ENCODE measurements at regions not wholly inside any gene's neighbourhood (a gene's known extent, or its start where the extent isn't known, plus 50 kb on each side); places are given as distances from the start of the nearest gene placed in this dataset.

DNA sequence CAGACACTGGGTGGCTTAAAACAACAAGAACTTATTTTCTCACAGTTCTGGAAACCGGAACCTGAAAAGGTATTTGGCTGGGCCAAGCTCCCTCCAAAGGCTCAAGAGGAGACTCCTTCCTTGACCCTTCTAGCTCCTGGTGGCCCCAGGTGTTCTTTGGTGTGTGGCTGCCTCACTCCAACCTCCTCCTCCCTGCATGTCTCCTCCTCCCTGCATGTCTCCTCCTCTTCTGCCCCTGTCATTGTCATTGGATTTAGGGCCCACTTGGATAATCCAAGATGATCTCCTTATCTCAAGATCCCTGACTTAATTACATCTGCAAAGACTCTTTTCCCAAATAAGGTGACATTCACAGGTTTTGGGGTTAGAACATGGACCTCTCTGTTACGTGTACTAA, 69.8 kb upstream of the MFGE8 start:
- TF ChIP-seq GTF2A2 (tag; IDR thresholded peaks at IDR 0.05) (no peak), TEAD2 (tag; IDR thresholded peaks at IDR 0.05) (no peak), ARNT (IDR thresholded peaks at IDR 0.05) (no peak), ZNF318 (IDR thresholded peaks at IDR 0.05; ENCODE audit: borderline replicate concordance in 1 of 2, low read depth in 1 of 2) (no peak)

All from K562 (cell line).